GM21447 (cell line): ENCODE measurements at regions not wholly inside any gene's neighbourhood (a gene's known extent, or its start where the extent isn't known, plus 50 kb on each side); places are given as distances from the start of the nearest gene placed in this dataset.

Source experiments
- ATAC-seq: cut with Tn5 transposase; IDR thresholded peaks from one replicate; pipeline ENCODE4 v1.9.1; 2021; ENCODE audit not compliant: unreplicated experiment

GRCh38 chr13:31925079-31925478, 106.5 kb upstream of the FRY start:
- ATAC-seq = no peak

GRCh38 chr13:31927219-31927653, 104.3 kb upstream of the FRY start:
- no peak for ATAC-seq

- no peak for ATAC-seq
These were observed 102.4 kb upstream of the FRY start for GRCh38 chr13:31929031-31929770.

- peak; percentile 38 for ATAC-seq
These were observed 101.1 kb upstream of the FRY start for GRCh38 chr13:31930490-31930889.

DNA sequence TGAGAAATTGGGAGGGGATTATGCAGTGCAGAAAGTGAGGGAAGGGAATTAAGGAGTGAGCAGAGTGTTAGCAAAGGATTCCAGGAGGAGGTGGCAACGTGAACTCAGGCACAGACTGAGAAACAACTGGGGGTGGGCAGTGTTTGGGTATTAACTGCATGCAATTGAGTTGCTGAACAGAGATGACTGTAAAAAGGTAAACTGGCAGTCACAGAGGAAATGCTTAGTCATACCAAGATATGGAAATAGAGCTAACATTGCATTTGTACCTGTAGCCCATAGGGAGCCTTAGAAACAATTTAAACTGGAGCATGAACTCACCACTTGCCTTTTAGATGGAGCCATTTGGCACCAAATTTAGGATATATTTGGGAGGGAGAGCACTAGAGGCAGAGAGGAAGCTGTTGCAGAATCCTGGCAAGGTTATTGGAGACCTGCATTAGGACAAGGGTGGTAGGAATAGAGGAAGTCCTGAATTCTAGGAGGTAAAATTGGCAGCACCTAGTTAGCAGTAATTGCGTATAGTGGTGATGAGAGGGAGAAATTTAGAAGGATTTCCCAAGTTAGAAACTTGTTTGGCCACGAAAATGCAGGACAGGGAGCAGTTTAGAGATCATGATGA, 100.6 kb upstream of the FRY start:
- ATAC-seq = peak; percentile 100

GRCh38 chr13:31937436-31937835, 94.1 kb upstream of the FRY start:
- no peak for ATAC-seq

DNA sequence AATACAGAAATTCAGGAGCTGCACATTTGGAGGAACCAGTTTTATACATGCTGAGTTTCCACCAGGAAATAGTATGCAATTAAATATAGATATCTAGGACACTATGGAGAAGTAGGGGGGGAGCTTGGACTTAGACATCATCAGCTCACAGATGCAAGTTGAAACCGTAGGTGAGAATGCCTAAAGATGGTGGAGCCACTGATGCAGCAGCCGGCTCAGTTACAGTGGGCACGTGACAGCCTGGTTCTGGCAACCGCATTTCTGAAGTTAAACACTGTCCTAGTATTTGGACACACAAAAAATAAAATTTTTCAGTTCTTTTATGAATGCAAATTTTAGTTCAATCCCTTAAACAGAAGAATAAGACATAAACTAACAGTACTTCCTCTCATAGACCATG, 91.5 kb upstream of the FRY start:
- ATAC-seq = no peak

DNA sequence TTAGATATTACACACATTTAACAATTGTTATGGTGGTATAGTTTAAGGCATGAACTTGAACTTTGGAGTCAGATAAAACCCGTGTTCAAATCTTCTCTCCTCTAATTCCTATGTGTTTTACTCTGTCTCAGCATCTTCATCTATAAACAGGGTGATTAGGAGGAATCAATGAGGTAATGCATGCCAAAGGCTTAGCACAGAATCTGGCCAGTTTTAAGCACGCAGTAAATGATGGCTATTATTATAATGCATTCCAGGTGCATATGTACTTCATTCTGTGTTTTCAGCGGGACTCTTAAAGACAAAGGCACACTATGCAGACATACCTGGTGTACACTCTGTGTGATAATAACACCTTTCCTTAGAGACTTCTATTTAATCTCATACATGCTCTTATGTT, 88.0 kb upstream of the FRY start:
- no peak for ATAC-seq

DNA sequence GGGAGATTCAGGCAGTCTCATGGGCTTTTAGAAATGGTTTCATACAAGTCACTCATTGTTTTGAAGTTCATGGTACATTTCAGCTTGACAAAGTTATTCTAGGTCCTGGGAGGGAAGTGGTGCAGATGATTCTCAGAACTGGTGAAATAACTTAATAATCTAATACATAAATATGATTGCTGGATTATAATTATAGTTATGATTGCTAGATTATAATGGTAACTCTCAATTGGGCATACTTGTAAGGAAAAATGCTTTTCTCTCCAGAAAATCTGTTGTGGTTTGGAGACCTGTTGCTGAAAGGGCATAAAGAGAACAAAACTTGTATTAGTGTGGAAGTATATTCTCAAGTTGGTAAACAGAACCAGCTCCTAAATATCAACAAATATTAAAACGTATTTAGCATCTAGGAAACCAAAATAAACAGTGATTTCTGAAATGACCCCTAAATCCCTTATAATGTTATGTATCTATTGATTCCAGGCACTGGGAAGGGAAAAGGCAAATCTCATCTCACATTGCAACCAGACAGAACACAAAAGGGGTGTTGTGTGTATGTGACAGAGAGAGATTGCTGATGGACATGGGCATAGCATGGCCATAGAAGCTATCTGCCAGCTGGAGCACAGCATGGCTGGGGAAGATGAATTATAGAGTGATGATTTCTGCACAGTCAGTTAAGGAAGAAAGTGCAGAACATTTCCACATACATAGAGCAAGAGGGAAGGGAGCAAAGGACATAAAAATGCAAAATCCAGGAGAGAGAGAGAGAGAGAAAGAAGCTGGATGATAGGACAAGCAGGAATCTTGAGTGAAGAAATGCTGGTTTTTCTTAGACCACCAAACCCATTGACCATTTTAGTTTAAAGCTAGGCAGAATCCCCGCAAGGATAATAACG, 87.1 kb upstream of the FRY start:
- ATAC-seq = no peak

DNA sequence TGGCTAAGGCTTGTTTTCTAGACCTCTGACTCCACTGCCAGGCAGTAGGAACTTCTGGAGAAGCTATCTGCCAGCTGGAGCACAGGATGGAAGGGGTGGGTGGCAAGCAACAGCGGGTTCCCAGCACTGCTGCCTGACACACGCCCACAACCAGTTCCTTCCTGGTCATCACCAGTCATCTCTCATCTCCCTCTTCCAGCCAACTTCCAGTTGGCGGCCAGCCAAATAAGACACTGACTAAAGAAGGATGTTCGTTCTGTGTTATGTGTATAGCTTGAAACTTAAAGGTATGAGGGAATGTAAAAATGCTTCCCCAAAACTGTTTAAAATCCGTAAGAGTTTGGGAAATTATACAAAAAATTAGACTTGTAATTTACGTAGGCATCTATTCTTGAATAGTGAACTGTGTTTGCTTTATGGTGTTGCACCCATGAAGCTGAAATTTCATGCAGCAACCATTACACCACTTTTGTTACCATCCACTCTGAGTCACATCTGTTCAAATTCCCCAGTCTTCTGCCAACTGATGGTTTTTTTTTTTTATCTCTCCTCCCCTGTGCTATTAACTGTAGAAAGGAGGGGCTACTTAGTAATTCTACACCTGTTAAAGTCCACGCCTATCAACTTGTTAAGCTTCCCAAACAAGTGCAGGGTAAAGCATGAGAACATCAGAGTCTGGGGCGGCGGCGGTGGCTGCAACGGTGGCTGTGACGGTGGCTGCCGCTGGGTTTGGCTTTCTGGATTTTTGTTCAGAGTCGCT, 86.2 kb upstream of the FRY start:
- ATAC-seq = no peak

DNA sequence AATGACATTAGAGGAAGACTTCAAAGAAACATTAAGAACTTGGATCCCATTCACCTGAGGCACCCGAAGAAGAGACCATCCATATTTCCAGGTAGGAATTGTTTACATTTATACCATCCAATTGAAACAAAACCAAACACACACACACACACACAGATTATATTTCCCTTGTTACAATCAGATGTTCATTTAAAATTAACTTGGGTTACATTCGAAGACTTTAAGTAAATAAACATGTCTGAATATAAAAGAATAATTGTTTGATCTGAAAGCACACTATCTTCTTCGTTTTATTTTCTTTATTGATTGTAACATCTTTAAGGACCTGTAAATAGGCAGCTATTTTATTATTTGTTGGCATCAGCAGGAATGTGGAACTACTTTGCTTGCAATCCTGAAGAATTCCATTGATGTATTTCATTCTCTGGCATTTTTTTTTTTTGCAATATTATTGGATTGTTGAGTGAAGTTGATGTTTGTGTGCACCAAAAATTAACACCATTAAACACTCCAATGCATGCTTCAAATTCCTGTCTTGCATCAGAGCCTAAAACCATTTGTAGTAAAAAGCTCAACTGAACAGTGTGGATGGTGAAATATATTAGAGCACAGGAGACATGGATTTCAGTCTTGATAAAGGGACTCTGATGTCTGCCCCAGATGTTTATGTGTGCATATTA, 85.3 kb upstream of the FRY start:
- ATAC-seq = no peak

DNA sequence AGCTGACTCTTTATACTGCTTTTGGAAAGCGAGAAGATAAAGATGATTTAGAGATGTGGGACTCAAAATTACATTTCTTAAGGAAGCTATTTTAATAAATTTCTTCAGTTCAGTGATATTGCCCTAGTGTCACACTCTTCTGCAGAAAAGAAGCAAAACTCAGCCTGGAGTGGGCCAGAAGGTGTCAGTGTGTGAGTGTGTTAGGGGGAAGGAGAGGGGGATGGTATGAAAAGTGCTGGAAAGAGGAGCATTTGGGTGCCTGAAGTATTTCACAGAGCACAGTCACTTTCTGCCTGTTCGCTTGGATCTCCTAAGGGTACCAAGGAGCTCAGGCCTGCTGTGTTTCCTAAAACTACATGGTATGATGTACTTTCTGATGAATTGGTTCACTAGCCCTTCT, 84.5 kb upstream of the FRY start:
- ATAC-seq = no peak

DNA sequence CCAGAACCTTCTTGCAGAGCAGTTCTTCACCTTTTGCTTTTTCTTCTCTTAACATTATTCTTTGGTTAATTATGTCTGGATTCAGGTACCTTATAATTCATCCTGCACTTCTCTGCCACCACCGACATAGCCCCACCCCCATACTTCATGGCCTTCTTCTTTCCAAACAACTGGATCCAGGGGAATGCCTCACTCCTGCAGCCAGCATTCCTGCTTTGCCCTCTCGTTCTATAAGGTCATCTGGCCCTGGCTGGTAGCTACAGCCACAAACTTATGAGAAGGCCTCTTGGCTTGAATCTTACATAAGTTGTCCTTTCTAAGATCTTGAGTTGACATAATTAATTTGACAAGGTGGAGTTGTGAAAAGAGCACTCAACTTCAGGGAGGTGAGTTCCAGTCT, 84.1 kb upstream of the FRY start:
- no peak for ATAC-seq

GRCh38 chr13:31949486-31949885, 82.1 kb upstream of the FRY start:
- ATAC-seq = no peak

- ATAC-seq = no peak
These were observed 81.3 kb upstream of the FRY start for GRCh38 chr13:31950111-31950815.

GRCh38 chr13:31951215-31951678, 80.3 kb upstream of the FRY start:
- ATAC-seq = peak; percentile 96

DNA sequence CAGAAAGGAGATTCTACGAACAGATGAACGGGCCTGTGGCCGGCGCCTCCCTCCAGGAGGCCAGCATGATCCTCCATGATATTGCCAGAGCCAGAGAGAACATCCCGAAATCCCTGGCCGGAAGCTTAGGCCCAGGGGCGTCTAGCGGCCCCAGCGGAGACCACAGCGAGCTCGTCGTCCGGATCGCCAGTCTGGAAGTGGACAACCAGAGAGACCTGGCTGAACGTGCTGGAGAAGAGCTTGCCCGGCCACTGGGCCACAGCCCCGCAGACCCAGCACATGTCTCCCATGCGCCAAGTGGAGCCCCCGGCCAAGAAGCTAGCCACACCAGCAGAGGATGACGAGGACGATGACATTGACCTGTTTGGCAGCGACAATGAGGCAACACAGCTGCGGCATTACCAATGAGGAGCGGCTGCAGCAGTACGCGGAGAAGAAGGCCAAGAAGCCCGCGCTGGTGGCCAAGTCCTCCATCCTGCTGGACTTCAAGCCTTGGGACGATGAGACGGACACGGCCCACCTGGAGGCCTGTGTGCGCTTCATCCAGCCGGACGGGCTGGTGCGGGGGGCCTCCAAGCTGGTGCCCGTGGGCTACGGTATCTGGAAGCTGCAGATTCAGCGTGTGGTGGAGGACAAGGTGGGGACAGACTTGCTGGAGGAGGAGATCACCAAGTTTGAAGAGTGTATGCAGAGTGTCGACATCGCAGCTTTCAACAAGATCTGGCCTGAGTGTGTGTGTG, 78.8 kb upstream of the FRY start:
- no peak for ATAC-seq

DNA sequence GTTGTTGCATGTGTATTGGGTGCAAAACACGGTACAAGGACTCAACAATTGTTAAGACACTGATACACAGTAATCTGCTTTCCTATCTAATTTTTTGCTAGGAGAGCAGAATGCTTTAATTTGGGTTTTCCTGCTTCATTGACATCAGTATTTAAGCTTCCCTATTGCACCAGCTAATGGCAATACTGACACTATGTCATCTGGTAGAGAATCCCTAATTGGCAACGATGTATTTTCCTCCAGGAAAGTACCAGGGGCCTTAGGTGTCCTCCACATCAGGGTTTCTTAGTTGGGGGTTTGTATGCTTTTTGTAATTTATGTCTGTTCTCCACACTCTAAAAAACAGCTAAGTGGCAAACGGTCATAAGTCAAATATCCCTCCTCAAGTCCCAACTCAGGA, 76.5 kb upstream of the FRY start:
- ATAC-seq = no peak

GRCh38 chr13:31955741-31956140, 75.8 kb upstream of the FRY start:
- ATAC-seq = no peak
